22Rv1 (cell line): ENCODE measurements at regions not wholly inside any gene's neighbourhood (a gene's known extent, or its start where the extent isn't known, plus 50 kb on each side); places are given as distances from the start of the nearest gene placed in this dataset.

Experiments used
- CTCF ChIP-seq: fragments of 450-650 bp; IDR thresholded peaks from 2 replicates; pipeline ENCODE4 v1.5.1; 2017; ENCODE audit warnings: mild to moderate bottlenecking
- ZFX ChIP-seq: fragments of 450-650 bp; IDR thresholded peaks from 2 replicates; pipeline ENCODE4 v1.6.1; 2017; ENCODE audit warnings: antibody characterized with exemption, borderline replicate concordance

GRCh38 chr17:79400989-79401703, 209.7 kb downstream of the RBFOX3 start:
- TF ChIP-seq CTCF = peak; percentile 98
- TF ChIP-seq ZFX = no peak
